HG02759 (cell line): ENCODE measurements at regions not wholly inside any gene's neighbourhood (a gene's known extent, or its start where the extent isn't known, plus 50 kb on each side); places are given as distances from the start of the nearest gene placed in this dataset.

Experiments
- ATAC-seq: cut with Tn5 transposase; IDR thresholded peaks from one replicate; pipeline ENCODE4 v1.9.1; 2021; ENCODE audit warnings: mild to moderate bottlenecking, moderate library complexity; ENCODE audit not compliant: unreplicated experiment

GRCh38 chr2:129766374-129766993 is 213.0 kb upstream of the RAB6C start:
- no peak for ATAC-seq

DNA sequence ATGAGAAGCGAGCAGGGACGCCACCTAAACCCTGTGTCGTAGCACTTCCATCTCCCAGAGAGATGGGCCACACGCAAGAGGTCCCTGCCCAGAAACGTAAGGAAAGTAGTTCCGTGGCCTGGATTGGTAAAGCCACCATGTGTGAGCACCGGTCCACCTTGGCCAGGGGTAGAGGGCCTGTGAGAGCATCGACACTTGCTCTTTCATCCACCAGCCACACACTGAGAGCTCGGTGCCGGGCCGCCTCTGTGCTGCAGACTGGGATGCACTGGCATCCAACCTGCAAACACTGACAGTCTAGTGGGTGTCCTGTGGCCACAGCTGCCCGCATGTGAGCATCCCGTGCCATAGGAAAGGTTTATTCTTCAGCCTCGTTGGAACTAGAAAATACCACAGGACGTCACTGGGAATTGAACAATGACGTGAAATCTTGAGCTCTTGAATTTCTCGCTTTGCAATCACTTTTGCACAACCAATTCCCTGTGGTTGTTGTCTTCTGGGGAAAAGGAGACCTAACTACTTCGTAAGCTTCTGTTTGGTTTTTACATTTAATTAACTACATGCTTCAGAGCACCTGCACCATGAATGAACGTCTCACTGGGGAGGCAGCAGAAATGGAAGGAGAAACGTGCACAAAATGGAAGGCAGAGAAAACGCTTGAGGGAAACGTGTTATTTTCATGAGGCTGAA is 212.0 kb upstream of the RAB6C start:
- ATAC-seq: no peak

GRCh38 chr2:129768036-129768386 is 211.5 kb upstream of the RAB6C start:
- no peak for ATAC-seq

DNA sequence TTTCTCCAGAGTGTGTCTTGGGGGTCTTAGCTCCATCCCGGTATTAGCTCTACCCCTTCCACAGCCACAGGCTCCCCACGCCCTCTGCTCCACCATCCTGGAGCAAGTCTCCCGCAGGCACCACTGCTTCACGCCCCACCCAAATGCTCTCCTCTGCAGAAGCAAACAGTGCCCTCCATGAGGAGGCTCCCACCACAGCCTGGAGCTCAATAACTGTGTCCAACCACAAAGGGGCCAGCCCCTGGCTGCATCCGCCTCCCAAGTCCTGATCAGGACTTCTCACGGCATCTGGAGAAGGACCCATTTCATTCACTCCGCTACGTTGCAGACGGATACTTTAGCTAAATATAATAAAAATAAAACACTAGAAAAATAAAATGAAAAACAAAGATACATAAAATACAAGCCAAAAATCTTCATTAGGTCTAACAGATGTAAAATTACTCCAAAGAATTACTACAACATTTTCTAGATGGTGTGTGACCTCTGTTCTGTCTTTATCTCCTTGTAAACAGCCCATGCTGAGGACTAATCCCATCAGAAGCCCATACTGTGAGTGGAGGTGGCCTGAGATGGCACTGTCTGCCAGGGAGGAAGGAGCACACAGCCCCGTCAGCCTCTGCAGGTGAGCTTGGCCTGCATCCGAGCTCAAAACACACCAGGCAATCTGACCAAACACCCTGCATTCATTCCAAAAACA is 210.8 kb upstream of the RAB6C start:
- no peak for ATAC-seq

GRCh38 chr2:129769185-129769991 is 210.1 kb upstream of the RAB6C start:
- ATAC-seq: no peak

DNA sequence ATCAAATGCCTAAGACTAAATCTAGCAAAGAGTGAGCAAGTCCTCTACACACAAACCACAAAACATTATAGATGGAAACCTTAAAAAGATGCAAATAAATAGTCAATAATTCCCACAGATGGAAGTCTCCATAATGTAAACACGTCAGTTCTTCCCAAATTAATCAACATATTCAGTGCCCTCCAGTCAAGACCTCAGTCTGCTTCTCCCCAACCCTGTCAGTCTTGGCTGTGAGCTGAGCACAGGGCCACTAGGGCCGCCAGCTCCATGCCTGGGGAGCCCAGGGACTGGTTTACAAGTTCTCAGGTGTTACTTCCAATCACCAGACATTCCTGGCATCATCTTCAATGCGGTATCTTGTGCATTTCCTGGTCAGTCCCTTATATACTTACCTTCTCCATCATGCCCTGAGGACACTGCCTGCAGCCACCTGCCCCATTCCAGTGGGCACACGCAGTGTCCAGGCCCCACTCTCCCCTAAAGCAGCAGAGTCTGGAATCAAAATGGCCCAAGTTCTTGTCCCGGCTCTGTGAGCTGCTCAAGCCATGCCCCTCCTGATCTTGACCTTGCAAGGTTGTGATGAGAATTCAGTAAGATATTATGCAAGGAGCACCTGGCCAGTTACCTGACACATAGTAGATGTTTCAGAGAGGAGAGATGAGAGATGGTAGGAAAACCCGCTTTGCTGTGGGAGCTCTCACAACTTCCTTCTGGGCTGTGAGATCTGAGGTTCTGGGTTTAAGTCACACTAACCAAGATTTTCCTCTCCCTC is 207.9 kb upstream of the RAB6C start:
- ATAC-seq: no peak

- ATAC-seq: no peak
Observed at GRCh38 chr2:129772190-129772579, 207.3 kb upstream of the RAB6C start.

DNA sequence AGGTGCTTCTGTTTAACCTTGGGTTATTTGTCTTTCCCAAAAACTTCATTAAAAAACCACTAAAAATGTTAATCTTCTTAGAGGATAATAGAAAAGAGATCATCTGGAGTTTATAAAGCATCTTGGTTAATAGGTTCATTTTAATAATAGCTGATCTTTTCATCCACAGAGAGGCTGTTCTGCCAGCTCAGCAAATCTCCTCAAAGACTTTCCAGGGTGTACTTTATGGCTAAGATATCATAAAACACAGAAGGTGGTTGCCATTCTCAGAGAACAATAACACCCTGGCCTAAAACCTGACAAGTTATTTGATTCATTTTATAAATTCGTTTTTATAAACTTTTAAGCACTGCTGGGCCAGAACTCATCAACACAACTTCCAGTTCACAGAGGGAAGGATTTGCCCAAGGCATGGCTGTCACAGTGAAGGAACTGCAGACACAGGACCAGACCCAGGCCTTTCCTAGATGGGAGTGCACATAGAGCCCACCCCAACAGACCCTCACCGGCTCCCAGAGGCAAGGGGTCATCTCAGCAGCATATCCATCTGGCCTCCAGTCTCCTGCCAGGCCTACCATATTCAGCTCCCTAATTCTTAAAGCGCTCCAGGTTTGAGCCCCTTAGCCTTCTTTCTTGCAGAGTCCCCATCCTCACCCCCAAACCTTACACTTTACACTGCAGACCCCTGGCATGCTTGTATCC is 203.4 kb upstream of the RAB6C start:
- no peak for ATAC-seq

DNA sequence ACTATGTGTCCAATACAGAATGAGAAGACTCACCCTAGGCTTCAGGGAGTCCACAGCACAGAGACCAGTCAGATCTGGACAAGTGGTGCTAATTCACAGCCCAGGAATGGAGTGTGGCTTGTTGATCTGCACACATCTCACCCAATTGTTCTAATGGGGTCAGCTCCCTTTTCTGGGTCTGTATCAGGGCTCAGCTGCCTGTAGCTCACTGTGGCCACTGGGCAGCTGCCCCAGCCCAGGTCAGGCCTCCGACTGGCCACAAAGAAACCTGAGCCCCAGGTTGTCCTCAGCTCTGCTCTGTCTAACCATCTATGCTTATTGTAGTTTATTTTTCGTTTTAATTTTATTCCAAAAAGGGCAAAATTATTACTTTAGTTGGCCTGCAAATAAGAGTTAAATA is 202.3 kb upstream of the RAB6C start:
- ATAC-seq: no peak

GRCh38 chr2:129777762-129778583 is 201.5 kb upstream of the RAB6C start:
- ATAC-seq: no peak

DNA sequence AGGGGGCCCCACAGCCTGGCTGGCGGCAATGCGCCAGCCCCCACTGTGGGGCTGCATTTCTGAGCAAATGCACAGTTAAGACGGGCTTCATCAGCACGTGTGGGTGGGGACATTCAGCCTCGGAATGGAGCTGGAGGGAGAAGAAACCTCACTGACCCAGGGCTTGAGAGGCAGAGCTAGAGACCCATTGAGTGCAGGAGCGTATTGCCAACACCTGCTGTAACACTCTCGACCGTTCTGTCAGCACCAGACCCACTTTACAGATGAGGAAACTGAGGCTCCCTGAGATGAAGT is 200.9 kb upstream of the RAB6C start:
- ATAC-seq: no peak

DNA sequence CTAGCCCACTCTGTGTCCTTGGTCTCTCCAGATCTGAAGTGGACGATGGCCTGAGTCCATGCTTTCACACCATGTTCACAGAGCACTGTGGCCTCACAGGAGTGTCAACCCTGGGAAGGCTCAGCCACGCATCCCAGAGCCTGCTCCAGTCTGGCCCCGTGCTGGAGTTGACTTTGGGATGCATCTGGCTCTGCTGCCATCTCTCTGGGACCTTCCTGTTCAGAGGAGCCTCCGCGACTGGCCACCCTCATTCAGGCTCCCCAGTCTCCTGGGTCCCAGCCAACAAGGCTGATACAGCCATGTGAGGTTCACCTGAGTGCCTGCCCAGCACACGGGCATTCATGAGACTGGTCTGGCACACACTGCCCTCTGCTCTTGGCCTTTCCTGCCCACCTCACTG is 199.7 kb upstream of the RAB6C start:
- no peak for ATAC-seq

GRCh38 chr2:129780316-129781270 is 198.9 kb upstream of the RAB6C start:
- ATAC-seq: no peak

- no peak for ATAC-seq
Observed at GRCh38 chr2:129781749-129782632, 197.5 kb upstream of the RAB6C start.

GRCh38 chr2:129782633-129782990 is 196.9 kb upstream of the RAB6C start:
- no peak for ATAC-seq

- ATAC-seq: no peak
Observed at GRCh38 chr2:129784486-129784885, 195.0 kb upstream of the RAB6C start.

- ATAC-seq: no peak
Observed at GRCh38 chr2:129791712-129792111, 187.8 kb upstream of the RAB6C start.
